Fibroblast of skin of scalp (primary cell): ENCODE measurements at regions not wholly inside any gene's neighbourhood (a gene's known extent, or its start where the extent isn't known, plus 50 kb on each side); places are given as distances from the start of the nearest gene placed in this dataset.
A peak's percentile ranks its signal among the peaks of the same experiment; 100 is the strongest.
"Not testable (repeated sequence)": the region's sequence is repeated elsewhere in the genome, so short reads cannot be mapped to it uniquely, and the experiment has no call there.

Source experiments
- DNase-seq: peaks from one replicate; pipeline ENCODE4 v3.0.0-alpha.2; 2013

DNA sequence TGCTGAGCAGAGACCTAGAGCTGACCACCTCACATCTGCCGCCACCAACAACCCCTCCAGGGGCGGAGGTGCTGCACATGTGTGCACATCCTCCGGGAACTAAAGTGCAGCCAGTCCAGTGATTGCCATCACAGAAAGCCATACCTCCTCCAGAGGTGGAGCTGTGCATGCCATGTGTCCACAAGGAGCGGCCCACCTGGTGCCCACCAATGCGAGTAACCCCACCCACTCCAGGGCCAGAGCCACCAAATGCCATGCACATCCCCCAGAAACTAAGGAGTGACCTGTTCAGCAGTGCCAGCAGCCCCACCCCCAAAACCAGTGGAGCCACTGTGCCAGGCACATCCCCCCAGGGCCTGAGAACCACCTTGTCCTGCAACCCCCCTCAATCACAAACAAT is 557.9 kb downstream of the UQCRFS1 start:
- DNase-seq = no peak

- no peak for DNase-seq
Observed at GRCh38 chr19:28652765-28653164, 560.2 kb downstream of the UQCRFS1 start.

GRCh38 chr19:28646629-28647028 is 566.3 kb downstream of the UQCRFS1 start:
- no peak for DNase-seq

DNA sequence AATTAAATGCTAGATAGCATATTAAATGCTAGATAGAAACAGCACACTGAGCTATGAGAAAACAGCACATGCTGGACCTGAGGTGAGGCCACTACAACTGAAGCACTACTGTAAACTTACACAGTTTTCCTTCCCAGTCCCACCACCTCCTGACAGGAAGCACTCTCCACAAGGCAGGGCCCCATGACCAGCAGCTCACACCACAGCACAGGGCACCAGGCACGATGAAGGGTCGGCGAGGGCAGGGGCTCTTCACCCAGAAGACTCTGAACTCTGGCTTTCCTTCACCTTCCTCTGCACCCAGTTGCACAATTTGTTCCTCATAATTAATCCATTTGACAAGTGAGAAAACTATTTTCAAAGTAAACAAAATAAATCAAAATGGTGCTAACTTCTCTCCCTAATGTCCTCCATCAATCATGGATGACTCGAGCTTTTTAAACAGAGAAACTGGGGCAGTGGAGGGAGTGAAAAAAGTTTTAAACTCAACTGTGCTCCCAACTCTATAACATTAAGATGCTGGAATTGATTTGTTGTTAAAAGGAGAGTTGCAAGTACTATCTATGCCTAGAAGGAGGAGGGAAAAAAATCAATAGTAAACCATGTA is 568.7 kb downstream of the UQCRFS1 start:
- DNase-seq = no peak

- no peak for DNase-seq
Observed at GRCh38 chr19:28642787-28643683, 569.9 kb downstream of the UQCRFS1 start.

GRCh38 chr19:28641395-28641794 is 571.6 kb downstream of the UQCRFS1 start:
- DNase-seq = no peak

DNA sequence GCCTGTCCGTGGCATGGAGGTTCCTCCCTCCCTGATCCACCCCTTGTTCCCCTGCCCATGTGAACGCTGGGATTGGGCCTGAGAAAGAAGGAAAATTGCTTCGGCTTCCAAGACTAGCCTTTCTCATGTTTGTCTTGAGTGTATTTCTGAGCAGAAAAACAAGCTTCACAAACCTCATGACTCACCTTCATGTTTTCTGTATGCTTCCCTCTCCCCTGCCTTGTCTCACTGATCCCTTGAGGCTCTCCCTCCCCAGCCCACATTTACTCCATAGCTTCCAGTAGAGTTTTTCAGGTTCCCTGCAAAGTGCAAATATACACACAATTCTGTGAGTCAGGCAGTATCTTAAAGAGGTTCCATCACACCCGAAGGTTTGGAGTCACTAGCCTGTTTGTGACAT is 572.4 kb downstream of the UQCRFS1 start:
- DNase-seq = no peak

GRCh38 chr19:28638445-28638844 is 574.5 kb downstream of the UQCRFS1 start:
- DNase-seq = no peak

GRCh38 chr19:28636706-28637105 is 576.2 kb downstream of the UQCRFS1 start:
- no peak for DNase-seq

DNA sequence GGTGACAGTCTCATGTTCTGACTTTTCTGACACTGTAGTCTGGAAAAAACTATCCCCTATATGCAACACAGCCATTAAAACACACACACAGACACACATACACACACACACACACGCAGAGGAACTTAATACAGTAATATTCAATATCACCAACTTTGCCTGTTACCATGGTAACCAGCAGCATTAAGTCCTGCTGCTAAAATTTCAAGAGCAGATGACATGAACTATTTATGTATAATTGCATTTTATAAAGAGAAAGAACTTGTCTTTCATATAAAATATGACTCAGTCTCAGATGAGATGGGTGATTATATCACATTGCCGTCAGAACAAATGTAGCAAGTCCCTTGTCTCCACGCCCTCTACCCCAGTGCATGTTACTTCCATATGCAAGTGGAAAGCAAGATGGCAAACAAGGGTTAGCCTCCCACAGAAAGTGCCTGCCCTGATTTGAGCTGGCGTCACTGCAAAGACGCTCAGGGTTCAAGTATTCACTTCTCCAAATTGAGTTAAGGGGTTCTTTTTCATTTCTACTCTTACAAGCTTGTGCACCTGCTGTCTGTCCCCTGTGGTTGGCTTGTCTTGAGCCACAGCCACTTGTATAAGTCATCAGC is 576.8 kb downstream of the UQCRFS1 start:
- DNase-seq = no peak

DNA sequence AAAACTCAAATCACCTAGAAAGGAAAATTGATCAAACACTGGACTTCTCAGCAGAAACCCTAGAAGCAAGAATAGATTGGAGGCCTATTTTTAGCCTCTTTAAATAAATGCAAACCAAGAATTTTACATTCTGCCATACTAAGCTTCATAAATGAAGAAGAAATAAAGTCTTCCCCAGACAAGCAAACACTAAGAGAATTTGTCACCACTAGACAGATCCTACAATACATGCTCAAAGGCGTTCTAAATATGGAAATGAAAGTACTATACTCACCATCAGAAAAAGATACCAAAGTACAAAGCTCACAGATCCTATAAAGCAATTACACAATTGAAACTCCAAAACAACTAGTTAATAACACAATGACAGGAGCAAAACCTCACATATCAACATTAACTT is 578.1 kb downstream of the UQCRFS1 start:
- no peak for DNase-seq

- no peak for DNase-seq
Observed at GRCh38 chr19:28634019-28634328, 579.0 kb downstream of the UQCRFS1 start.

DNA sequence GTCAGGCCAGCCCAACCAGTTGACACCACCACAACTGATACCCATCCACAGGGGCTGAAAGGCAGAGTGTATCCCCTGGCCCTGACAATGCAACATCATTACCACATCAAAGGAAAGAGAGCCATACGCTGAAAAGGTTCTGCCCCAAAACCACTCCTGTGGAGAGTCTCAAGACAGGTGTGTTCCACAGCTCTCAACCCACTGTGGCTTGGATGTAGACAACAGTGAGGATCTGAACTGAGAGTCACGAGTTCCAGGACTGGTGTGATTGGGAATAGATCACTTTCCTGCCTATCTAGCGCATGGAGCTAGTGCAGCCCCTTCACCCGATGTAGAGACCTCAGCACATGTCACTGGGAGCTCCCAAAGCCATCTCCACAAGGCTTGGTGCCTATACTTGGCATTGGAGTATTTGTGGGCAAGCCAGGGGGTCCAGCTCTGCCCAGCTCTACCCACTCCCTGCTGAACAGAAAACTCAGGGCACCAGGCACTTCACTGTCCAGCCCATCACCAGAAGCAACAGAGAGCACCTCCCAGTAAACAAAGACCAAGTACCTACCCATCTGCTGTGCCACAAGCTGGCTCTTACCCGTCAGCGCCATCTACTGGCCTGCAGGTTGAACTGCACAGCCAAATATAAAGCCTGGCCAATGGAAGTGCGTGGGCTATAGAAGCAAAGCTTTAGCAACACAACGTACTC is 579.5 kb downstream of the UQCRFS1 start:
- peak; percentile 58 for DNase-seq

DNA sequence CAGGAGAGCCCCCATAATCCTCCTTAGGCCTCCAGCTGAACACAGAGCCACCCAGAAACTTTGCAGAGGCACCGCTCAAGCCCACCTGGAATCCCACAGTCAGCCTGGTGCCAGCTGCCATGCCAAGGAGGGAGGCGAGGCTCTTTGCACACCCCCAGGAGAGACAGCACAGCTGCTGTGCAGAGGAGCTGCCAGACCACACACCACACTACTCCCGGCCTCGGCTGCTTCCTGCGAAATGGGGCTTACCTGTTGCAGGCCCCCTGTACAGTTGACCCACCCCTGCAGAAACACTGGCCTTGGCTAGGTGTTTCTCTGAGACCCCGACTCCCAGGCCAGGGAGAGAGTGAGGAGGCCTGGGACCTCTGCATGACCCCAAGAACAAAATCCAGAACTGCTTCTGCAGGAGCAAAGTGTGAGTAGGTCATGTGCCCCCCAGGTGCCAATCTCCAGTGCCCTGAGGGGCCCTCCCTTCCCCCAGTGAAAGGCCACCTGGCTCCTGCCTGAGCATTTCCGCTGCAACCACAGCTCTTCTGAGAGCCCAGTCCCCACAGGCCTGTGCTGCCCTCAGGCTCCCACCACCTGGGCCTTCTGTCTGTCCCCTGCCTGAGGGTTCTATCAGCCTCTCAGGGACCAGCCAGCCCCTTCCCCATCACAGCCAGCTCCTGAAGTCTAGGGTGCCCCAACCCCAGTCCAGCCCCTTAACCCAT is 580.4 kb downstream of the UQCRFS1 start:
- DNase-seq = no peak

DNA sequence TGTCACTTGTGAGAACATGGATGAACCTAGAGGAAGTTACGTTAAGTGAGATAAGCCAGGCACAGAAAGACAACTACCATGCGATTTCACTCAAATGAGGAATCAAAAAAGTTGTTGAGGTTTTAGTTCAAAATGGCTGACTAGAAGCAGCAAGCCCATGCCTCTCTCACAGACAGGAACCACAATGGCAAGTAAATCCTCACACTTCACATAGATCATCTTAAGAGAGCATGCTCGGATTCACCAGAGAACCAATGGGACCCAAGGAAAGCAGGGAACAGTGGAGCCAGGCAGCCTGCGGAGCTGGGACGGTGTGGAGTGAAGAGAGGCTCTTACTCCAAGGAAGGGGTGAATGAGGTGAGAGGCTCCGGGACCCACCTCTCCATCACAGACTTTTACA is 581.0 kb downstream of the UQCRFS1 start:
- DNase-seq = no peak

GRCh38 chr19:28627669-28628068 is 585.3 kb downstream of the UQCRFS1 start:
- DNase-seq = no peak

DNA sequence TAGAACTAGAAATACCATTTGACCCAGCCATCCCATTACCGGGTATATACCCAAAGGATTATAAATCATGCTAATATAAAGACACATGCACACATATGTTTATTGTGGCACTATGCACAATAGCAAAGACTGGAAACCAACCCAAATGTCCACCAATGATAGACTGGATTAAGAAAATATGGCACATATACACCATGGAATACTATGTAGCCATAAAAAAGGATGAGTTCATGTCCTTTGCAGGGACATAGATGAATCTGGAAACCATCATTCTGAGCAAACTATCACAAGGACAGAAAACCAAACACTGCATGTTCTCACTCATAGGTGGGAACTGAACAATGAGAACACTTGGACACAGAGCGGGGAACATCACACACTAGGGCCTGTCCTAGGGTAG is 586.5 kb downstream of the UQCRFS1 start:
- DNase-seq = not testable (repeated sequence)

- no peak for DNase-seq
Observed at GRCh38 chr19:28619816-28620429, 593.0 kb downstream of the UQCRFS1 start.

GRCh38 chr19:28618504-28618903 is 594.4 kb downstream of the UQCRFS1 start:
- DNase-seq = no peak

DNA sequence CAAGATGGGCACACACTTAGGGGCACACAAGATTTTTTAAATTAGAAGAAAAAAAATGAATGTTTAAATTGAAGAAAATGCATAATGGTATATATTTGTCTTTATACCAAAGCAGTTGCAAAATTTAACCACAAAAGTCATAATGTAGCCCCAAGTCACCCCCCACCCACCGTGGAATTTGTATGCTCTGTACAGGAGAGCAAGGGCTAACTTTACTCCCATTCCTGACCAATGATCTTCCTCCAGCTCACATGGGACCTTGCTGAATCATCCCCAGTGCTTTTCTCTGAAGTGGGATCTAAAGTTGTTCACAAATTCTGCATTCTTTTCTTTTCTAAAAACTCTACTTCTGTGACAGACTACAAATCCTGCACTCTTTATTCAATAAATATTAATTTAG is 597.0 kb downstream of the UQCRFS1 start:
- no peak for DNase-seq

- DNase-seq = no peak
Observed at GRCh38 chr19:28615546-28615916, 597.4 kb downstream of the UQCRFS1 start.
